Type B pancreatic cell (in vitro differentiated cells): ENCODE measurements at regions not wholly inside any gene's neighbourhood (a gene's known extent, or its start where the extent isn't known, plus 50 kb on each side); places are given as distances from the start of the nearest gene placed in this dataset.

Source experiments
- DNase-seq: peaks from one replicate; pipeline ENCODE4 v3.0.0; 2021; ENCODE audit warnings: mixed read lengths; ENCODE audit not compliant: unreplicated experiment; ENCODE audit errors: extremely low spot score
- H3K27ac Mint-ChIP-seq: 2 replicates; pipeline ENCODE4 v1.8.0; 2021; ENCODE audit warnings: mild to moderate bottlenecking, mixed read lengths
- H3K27me3 Mint-ChIP-seq: 2 replicates; pipeline ENCODE4 v1.8.0; 2021; ENCODE audit warnings: mixed read lengths
- H3K36me3 Mint-ChIP-seq: 2 replicates; pipeline ENCODE4 v1.8.0; 2021; ENCODE audit warnings: mixed read lengths
- H3K4me1 Mint-ChIP-seq: one replicate; pipeline ENCODE4 v1.8.0; 2021; ENCODE audit warnings: mixed read lengths; ENCODE audit not compliant: unreplicated experiment
- H3K4me3 Mint-ChIP-seq: 2 replicates; pipeline ENCODE4 v1.8.0; 2021; ENCODE audit warnings: mild to moderate bottlenecking, mixed read lengths
- H3K9me3 Mint-ChIP-seq: 2 replicates; pipeline ENCODE4 v1.8.0; 2021; ENCODE audit warnings: mixed read lengths
- TF ChIP-seq, protein P1 (sequence below): fragments of 200-600 bp; sonication (generic); conservative IDR thresholded peaks from 2 replicates; pipeline ENCODE4 v1.5.0; 2021; ENCODE audit warnings: antibody characterized with exemption, mild to moderate bottlenecking

DNA sequence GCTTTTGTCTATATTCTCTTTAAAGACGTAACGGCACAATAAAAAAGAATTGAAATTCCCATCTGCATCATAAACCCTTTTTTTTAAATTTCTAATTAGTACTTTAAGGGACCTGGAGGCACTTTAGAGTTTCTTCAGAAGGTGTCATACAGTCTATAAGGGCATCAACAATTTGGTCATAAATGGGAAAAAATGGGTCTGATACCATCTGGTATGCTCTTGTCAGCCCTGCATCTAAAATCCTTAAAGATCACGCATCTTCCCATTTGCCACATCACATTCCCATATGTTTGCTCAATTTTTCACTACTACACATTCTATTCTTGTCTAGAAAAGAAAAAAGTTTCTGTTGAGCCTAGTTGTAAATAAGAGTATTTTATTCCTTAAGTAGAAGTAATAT lies 53.8 kb downstream of the COX7C start:
- TF ChIP-seq, protein P1, sequence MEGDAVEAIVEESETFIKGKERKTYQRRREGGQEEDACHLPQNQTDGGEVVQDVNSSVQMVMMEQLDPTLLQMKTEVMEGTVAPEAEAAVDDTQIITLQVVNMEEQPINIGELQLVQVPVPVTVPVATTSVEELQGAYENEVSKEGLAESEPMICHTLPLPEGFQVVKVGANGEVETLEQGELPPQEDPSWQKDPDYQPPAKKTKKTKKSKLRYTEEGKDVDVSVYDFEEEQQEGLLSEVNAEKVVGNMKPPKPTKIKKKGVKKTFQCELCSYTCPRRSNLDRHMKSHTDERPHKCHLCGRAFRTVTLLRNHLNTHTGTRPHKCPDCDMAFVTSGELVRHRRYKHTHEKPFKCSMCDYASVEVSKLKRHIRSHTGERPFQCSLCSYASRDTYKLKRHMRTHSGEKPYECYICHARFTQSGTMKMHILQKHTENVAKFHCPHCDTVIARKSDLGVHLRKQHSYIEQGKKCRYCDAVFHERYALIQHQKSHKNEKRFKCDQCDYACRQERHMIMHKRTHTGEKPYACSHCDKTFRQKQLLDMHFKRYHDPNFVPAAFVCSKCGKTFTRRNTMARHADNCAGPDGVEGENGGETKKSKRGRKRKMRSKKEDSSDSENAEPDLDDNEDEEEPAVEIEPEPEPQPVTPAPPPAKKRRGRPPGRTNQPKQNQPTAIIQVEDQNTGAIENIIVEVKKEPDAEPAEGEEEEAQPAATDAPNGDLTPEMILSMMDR: no peak
- no peak overlapping the region for H3K4me3 Mint-ChIP-seq
- H3K9me3 Mint-ChIP-seq: no peaks in the 10 kb centered on the region
- no peaks in the 10 kb centered on the region for H3K27me3 Mint-ChIP-seq
- H3K4me1 Mint-ChIP-seq: no peaks in the 10 kb centered on the region
- no peaks in the 10 kb centered on the region for H3K36me3 Mint-ChIP-seq
- DNase-seq: no peak
- H3K27ac Mint-ChIP-seq: no peak overlapping the region

DNA sequence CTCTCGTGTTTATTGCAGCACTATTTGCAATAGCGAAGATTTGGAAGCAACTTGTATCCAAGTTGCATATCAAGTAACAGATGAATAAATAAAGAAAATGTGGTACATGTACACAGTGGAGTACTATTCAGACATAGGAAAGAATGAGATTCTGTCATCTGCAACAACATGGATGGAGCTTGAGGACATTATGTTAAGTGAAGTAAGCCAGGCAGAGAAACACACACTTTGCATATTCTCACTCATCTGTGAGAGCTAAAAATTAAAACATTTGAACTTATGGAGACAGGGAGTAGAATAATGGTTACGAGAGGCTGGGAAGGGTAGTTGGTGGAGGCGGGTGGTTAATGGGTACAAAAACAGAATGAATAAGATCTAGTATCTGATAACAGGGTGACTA lies 56.3 kb downstream of the COX7C start:
- Mint-ChIP-seq H3K27me3 (no peaks in the 10 kb centered on the region), H3K4me3 (no peak overlapping the region), H3K27ac (no peak overlapping the region), H3K9me3 (no peaks in the 10 kb centered on the region), H3K36me3 (no peaks in the 10 kb centered on the region), H3K4me1 (no peaks in the 10 kb centered on the region)
- DNase-seq: no peak
- TF ChIP-seq, protein P1: no peak

DNA sequence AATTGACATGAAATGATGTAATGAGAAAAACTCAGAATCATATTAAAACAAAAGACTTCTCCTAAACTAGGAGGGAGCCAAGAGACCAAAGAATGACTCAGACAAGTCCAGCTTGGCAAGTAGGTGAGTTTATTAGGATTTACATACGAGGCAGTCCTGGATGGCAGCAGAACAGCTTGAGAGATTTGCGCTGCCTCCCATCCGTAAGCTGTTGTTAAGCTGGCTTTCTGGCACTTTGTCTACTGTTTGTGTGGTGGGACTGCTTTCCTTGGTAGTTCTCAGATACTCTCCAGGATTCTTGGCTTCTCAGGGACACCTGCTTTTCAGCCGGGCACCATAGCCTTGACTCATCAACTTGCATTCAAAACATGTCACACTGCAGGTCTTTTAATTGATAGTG lies 57.6 kb downstream of the COX7C start:
- H3K27ac Mint-ChIP-seq: no peak overlapping the region
- H3K4me1 Mint-ChIP-seq: peaks cover 7% of the 10 kb centered on the region
- H3K9me3 Mint-ChIP-seq: no peaks in the 10 kb centered on the region
- H3K4me3 Mint-ChIP-seq: no peak overlapping the region
- DNase-seq: no peak
- no peaks in the 10 kb centered on the region for H3K36me3 Mint-ChIP-seq
- TF ChIP-seq, protein P1: no peak
- no peaks in the 10 kb centered on the region for H3K27me3 Mint-ChIP-seq

DNA sequence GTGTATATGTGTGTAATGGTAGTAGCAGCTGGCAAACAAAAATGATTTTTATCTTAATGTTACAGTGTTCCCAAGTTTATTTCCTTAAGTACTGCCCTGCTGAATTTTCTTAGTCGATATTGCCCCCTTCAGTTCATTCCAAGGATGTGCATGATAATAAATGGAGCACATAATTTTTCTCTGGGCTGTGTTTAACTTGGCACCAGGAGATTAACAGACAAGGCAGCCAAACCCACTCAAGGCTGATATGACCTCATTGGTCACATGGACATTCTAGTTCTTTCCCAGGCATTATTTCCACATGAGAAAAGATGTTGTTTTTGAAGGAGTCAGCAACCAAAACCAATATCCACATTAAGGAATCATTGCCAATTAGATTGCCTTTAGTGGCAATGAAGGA lies 61.8 kb downstream of the COX7C start:
- H3K4me3 Mint-ChIP-seq: no peak overlapping the region
- no peaks in the 10 kb centered on the region for H3K9me3 Mint-ChIP-seq
- DNase-seq: no peak
- no peak overlapping the region for H3K27ac Mint-ChIP-seq
- TF ChIP-seq, protein P1: peak; percentile 84
- H3K4me1 Mint-ChIP-seq: peaks cover 7% of the 10 kb centered on the region
- H3K36me3 Mint-ChIP-seq: no peaks in the 10 kb centered on the region
- H3K27me3 Mint-ChIP-seq: no peaks in the 10 kb centered on the region

DNA sequence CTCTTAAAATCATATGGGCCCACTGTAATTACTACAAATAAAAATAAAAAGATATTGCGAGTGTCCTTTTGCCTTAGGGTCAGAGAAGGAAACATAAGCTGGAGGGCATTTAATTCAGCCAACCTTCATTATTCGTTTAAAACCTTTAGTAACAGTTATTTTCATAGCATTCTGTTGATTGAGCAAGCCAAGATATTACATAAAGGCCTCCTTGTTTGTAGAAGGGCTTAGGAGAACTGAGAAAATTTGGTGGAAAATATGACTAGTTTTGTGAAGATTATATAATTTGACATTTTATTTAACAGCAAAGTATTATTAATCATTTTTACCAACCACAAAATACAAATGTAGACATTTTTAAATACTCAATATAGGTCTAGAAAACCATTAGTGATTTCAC lies 62.2 kb downstream of the COX7C start:
- H3K36me3 Mint-ChIP-seq: no peaks in the 10 kb centered on the region
- TF ChIP-seq, protein P1: no peak
- peaks cover 7% of the 10 kb centered on the region for H3K4me1 Mint-ChIP-seq
- DNase-seq: no peak
- no peaks in the 10 kb centered on the region for H3K9me3 Mint-ChIP-seq
- H3K4me3 Mint-ChIP-seq: no peak overlapping the region
- H3K27ac Mint-ChIP-seq: no peak overlapping the region
- H3K27me3 Mint-ChIP-seq: no peaks in the 10 kb centered on the region

DNA sequence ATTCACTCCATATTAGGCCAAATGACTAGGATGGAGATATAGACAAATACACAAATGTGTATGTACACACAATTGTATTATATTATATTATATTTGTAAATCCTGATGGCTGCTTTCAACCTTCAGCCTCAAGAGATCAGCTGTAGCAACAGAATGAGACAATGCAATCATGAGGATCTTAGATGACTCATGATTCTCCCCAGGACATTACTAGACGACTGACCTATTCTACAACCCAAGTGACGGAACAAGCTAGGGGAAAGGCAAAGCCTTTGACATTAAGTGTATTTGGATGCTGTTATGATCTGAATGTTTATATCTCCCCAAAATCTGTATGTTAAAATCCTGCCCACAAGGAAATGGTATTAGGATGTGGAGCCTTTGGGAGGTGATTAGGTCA lies 66.5 kb downstream of the COX7C start:
- H3K27ac Mint-ChIP-seq: no peak overlapping the region
- H3K4me1 Mint-ChIP-seq: peaks cover 11% of the 10 kb centered on the region
- DNase-seq: no peak
- TF ChIP-seq, protein P1: no peak
- no peaks in the 10 kb centered on the region for H3K36me3 Mint-ChIP-seq
- no peak overlapping the region for H3K4me3 Mint-ChIP-seq
- H3K27me3 Mint-ChIP-seq: no peaks in the 10 kb centered on the region
- H3K9me3 Mint-ChIP-seq: no peaks in the 10 kb centered on the region
